GM23338 (cell line): ENCODE measurements at regions not wholly inside any gene's neighbourhood (a gene's known extent, or its start where the extent isn't known, plus 50 kb on each side); places are given as distances from the start of the nearest gene placed in this dataset.
A peak's percentile ranks its signal among the peaks of the same experiment; 100 is the strongest.

Source experiments
- ATAC-seq: fragments of 200-7000 bp; cut with Tn5 transposase; 3 replicates; pipeline ENCODE4 v1.9.1; 2020
- DNase-seq: peaks from one replicate; pipeline ENCODE4 v3.0.0-alpha.2; 2015; ENCODE audit warnings: low spot score
- H2AFZ ChIP-seq: fragments of 200-600 bp; sonication (generic); 2 replicates; pipeline ENCODE4 v1.8.0; 2016; ENCODE audit warnings: antibody characterized with exemption, mild to moderate bottlenecking, moderate library complexity
- H3F3A ChIP-seq: fragments of 200-600 bp; sonication (generic); replicated peaks from 2 replicates; pipeline ENCODE4 v1.8.0; 2017; ENCODE audit warnings: antibody characterized with exemption, mixed run types, low read depth
- H3K27ac ChIP-seq: fragments of 200-600 bp; sonication (generic); 2 replicates; pipeline ENCODE4 v1.6.1; 2016; ENCODE audit warnings: low read depth
- H3K27me3 ChIP-seq: fragments of 200-600 bp; sonication (generic); 2 replicates; pipeline ENCODE4 v1.8.0; 2016; ENCODE audit warnings: mild to moderate bottlenecking, mixed run types, moderate library complexity; ENCODE audit not compliant: insufficient read depth
- H3K36me3 ChIP-seq: fragments of 200-600 bp; sonication (generic); 2 replicates; pipeline ENCODE4 v1.8.0; 2016; ENCODE audit warnings: mild to moderate bottlenecking; ENCODE audit not compliant: insufficient read depth
- H3K4me1 ChIP-seq: fragments of 200-600 bp; sonication (generic); 2 replicates; pipeline ENCODE4 v1.8.0; 2016; ENCODE audit warnings: mild to moderate bottlenecking, moderate library complexity; ENCODE audit not compliant: insufficient read depth
- H3K4me2 ChIP-seq: fragments of 200-600 bp; sonication (generic); 2 replicates; pipeline ENCODE4 v1.7.1; 2017; ENCODE audit warnings: mixed run types
- H3K4me3 ChIP-seq: fragments of 200-600 bp; sonication (generic); 2 replicates; pipeline ENCODE4 v1.6.1; 2016; ENCODE audit warnings: mixed run types
- H3K79me2 ChIP-seq: fragments of 200-600 bp; sonication (generic); replicated peaks from 2 replicates; pipeline ENCODE4 v1.8.0; 2017; ENCODE audit warnings: mild to moderate bottlenecking; ENCODE audit not compliant: insufficient read depth
- H3K9me2 ChIP-seq: fragments of 200-600 bp; sonication (generic); 2 replicates; pipeline ENCODE4 v1.8.0; 2017; ENCODE audit not compliant: insufficient read depth
- H4K20me1 ChIP-seq: fragments of 200-600 bp; sonication (generic); replicated peaks from 2 replicates; pipeline ENCODE4 v1.8.0; 2017; ENCODE audit warnings: mild to moderate bottlenecking; ENCODE audit not compliant: insufficient read depth
- H3K27ac Mint-ChIP-seq: 2 replicates; pipeline ENCODE4 v1.8.0; 2020; ENCODE audit warnings: inconsistent platforms, mild to moderate bottlenecking, moderate library complexity, mixed read lengths
- H3K27me3 Mint-ChIP-seq: 3 replicates; pipeline ENCODE4 v1.8.0; 2022; ENCODE audit warnings: low read depth, mild to moderate bottlenecking, moderate library complexity, mixed read lengths, inconsistent platforms; ENCODE audit not compliant: insufficient read depth, poor library complexity
- H3K36me3 Mint-ChIP-seq: 3 replicates; pipeline ENCODE4 v1.8.0; 2021; ENCODE audit warnings: low read depth, mild to moderate bottlenecking, inconsistent platforms, moderate library complexity, mixed read lengths
- H3K4me1 Mint-ChIP-seq: 3 replicates; pipeline ENCODE4 v1.8.0; 2020; ENCODE audit warnings: mild to moderate bottlenecking, inconsistent platforms, mixed read lengths
- H3K4me3 Mint-ChIP-seq: 3 replicates; pipeline ENCODE4 v1.8.0; 2021; ENCODE audit warnings: moderate library complexity, mild to moderate bottlenecking, inconsistent platforms, mixed read lengths
- H3K9me3 Mint-ChIP-seq: 3 replicates; pipeline ENCODE4 v1.8.0; 2020; ENCODE audit warnings: moderate library complexity, mild to moderate bottlenecking, inconsistent platforms, mixed read lengths
- EZH2 ChIP-seq: fragments of 200-600 bp; sonication (generic); IDR thresholded peaks from one replicate; pipeline ENCODE4 v1.8.0; 2017; ENCODE audit warnings: antibody characterized with exemption, mild to moderate bottlenecking, low read depth; ENCODE audit not compliant: unreplicated experiment
- JUNB ChIP-seq: IDR thresholded peaks from one replicate; pipeline ENCODE4 v1.6.1; 2016; ENCODE audit warnings: antibody characterized with exemption; ENCODE audit not compliant: unreplicated experiment
- POLR2AphosphoS5 ChIP-seq: IDR thresholded peaks from 2 replicates; pipeline ENCODE4 v1.6.1; 2016; ENCODE audit warnings: antibody characterized with exemption, low read depth
- ZNF114 ChIP-seq: fragments of 250-450 bp; sonication (Bioruptor Pico); IDR thresholded peaks from 2 replicates; pipeline ENCODE4 v1.5.0; 2020; ENCODE audit warnings: mild to moderate bottlenecking, moderate library complexity
- TF ChIP-seq, protein P1 (sequence below), 2 experiments: fragments of 200-600 bp in 1 of 2; sonication (generic) in 1 of 2; conservative IDR thresholded peaks; 2 replicates each; pipeline versions ENCODE4 v1.5.1 to v1.6.1; 2016 to 2017; ENCODE audit warnings: antibody characterized with exemption in 2 of 2, low read depth in 2 of 2, mild to moderate bottlenecking in 2 of 2, moderate library complexity in 1 of 2
- TF ChIP-seq, protein P2 (sequence below): fragments of 250-450 bp; sonication (Bioruptor Pico); IDR thresholded peaks from 2 replicates; pipeline ENCODE4 v1.5.0; 2020; ENCODE audit warnings: mild to moderate bottlenecking, moderate library complexity
- TF ChIP-seq, protein P3 (sequence below): IDR thresholded peaks from one replicate; pipeline ENCODE4 v1.6.1; 2018; ENCODE audit warnings: antibody characterized with exemption; ENCODE audit not compliant: unreplicated experiment
- TF ChIP-seq, protein P4 (sequence below): IDR thresholded peaks from 2 replicates; pipeline ENCODE4 v1.6.1; 2016; ENCODE audit warnings: antibody characterized with exemption

DNA sequence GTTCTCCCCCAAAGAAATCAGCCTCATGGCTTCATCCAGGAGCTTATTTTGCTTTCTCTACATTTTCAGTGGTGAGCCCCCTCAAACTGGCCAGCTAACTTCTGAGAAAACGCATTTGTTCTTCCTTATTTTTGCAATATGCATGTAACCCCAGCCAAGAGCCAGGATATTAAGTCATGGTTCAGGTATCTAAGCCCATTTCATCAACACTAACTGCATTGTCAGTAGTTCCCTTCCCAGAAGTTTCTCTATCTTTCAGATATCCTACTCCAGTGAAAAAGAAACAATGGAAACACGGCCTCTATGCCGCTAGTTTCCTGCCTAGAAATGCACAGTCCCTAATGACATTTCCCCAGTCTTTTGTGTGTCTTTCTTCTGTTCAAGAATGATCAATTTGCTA is 102.8 kb upstream of the RASSF8 start:
- H3K4me3 ChIP-seq, result no peak overlapping the region
- Mint-ChIP-seq H3K4me1 (peaks cover under 1% of the 10 kb centered on the region; the same call in 2 of the 3 replicates), H3K9me3 (no peaks in the 10 kb centered on the region; the same call in 2 of the 3 replicates), H3K27ac (0 out of 2 replicates have a peak overlapping the region, but pooled peaks have one; percentile 11), H3K27me3 (no peaks in the 10 kb centered on the region), H3K36me3 (no peaks in the 10 kb centered on the region), H3K4me3 (no peak overlapping the region)
- H2AFZ ChIP-seq, result peak overlapping the region; percentile 39; the same call in 1 of the 2 replicates
- DNase-seq, result no peak
- no peaks in the 10 kb centered on the region for H3K79me2 ChIP-seq
- no peak for ATAC-seq
- H3K27me3 ChIP-seq, result no peaks in the 10 kb centered on the region
- TF ChIP-seq EZH2 (no peak), POLR2AphosphoS5 (no peak), JUNB (no peak), ZNF114 (CRISPR knock-in tag) (no peak)
- TF ChIP-seq, protein P1, sequence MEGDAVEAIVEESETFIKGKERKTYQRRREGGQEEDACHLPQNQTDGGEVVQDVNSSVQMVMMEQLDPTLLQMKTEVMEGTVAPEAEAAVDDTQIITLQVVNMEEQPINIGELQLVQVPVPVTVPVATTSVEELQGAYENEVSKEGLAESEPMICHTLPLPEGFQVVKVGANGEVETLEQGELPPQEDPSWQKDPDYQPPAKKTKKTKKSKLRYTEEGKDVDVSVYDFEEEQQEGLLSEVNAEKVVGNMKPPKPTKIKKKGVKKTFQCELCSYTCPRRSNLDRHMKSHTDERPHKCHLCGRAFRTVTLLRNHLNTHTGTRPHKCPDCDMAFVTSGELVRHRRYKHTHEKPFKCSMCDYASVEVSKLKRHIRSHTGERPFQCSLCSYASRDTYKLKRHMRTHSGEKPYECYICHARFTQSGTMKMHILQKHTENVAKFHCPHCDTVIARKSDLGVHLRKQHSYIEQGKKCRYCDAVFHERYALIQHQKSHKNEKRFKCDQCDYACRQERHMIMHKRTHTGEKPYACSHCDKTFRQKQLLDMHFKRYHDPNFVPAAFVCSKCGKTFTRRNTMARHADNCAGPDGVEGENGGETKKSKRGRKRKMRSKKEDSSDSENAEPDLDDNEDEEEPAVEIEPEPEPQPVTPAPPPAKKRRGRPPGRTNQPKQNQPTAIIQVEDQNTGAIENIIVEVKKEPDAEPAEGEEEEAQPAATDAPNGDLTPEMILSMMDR (conservative IDR thresholded peaks at IDR 0.05; ENCODE audit: low read depth in 2 of 2), result no peak
- TF ChIP-seq, protein P2, sequence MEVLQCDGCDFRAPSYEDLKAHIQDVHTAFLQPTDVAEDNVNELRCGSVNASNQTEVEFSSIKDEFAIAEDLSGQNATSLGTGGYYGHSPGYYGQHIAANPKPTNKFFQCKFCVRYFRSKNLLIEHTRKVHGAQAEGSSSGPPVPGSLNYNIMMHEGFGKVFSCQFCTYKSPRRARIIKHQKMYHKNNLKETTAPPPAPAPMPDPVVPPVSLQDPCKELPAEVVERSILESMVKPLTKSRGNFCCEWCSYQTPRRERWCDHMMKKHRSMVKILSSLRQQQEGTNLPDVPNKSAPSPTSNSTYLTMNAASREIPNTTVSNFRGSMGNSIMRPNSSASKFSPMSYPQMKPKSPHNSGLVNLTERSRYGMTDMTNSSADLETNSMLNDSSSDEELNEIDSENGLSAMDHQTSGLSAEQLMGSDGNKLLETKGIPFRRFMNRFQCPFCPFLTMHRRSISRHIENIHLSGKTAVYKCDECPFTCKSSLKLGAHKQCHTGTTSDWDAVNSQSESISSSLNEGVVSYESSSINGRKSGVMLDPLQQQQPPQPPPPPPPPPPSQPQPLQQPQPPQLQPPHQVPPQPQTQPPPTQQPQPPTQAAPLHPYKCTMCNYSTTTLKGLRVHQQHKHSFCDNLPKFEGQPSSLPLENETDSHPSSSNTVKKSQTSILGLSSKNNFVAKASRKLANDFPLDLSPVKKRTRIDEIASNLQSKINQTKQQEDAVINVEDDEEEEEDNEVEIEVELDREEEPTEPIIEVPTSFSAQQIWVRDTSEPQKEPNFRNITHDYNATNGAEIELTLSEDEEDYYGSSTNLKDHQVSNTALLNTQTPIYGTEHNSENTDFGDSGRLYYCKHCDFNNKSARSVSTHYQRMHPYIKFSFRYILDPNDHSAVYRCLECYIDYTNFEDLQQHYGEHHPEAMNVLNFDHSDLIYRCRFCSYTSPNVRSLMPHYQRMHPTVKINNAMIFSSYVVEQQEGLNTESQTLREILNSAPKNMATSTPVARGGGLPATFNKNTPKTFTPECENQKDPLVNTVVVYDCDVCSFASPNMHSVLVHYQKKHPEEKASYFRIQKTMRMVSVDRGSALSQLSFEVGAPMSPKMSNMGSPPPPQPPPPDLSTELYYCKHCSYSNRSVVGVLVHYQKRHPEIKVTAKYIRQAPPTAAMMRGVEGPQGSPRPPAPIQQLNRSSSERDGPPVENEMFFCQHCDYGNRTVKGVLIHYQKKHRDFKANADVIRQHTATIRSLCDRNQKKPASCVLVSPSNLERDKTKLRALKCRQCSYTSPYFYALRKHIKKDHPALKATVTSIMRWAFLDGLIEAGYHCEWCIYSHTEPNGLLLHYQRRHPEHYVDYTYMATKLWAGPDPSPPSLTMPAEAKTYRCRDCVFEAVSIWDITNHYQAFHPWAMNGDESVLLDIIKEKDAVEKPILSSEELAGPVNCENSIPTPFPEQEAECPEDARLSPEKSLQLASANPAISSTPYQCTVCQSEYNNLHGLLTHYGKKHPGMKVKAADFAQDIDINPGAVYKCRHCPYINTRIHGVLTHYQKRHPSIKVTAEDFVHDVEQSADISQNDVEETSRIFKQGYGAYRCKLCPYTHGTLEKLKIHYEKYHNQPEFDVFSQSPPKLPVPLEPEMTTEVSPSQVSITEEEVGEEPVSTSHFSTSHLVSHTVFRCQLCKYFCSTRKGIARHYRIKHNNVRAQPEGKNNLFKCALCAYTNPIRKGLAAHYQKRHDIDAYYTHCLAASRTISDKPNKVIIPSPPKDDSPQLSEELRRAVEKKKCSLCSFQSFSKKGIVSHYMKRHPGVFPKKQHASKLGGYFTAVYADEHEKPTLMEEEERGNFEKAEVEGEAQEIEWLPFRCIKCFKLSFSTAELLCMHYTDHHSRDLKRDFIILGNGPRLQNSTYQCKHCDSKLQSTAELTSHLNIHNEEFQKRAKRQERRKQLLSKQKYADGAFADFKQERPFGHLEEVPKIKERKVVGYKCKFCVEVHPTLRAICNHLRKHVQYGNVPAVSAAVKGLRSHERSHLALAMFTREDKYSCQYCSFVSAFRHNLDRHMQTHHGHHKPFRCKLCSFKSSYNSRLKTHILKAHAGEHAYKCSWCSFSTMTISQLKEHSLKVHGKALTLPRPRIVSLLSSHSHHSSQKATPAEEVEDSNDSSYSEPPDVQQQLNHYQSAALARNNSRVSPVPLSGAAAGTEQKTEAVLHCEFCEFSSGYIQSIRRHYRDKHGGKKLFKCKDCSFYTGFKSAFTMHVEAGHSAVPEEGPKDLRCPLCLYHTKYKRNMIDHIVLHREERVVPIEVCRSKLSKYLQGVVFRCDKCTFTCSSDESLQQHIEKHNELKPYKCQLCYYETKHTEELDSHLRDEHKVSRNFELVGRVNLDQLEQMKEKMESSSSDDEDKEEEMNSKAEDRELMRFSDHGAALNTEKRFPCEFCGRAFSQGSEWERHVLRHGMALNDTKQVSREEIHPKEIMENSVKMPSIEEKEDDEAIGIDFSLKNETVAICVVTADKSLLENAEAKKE (CRISPR knock-in tag), result no peak
- TF ChIP-seq, protein P3, sequence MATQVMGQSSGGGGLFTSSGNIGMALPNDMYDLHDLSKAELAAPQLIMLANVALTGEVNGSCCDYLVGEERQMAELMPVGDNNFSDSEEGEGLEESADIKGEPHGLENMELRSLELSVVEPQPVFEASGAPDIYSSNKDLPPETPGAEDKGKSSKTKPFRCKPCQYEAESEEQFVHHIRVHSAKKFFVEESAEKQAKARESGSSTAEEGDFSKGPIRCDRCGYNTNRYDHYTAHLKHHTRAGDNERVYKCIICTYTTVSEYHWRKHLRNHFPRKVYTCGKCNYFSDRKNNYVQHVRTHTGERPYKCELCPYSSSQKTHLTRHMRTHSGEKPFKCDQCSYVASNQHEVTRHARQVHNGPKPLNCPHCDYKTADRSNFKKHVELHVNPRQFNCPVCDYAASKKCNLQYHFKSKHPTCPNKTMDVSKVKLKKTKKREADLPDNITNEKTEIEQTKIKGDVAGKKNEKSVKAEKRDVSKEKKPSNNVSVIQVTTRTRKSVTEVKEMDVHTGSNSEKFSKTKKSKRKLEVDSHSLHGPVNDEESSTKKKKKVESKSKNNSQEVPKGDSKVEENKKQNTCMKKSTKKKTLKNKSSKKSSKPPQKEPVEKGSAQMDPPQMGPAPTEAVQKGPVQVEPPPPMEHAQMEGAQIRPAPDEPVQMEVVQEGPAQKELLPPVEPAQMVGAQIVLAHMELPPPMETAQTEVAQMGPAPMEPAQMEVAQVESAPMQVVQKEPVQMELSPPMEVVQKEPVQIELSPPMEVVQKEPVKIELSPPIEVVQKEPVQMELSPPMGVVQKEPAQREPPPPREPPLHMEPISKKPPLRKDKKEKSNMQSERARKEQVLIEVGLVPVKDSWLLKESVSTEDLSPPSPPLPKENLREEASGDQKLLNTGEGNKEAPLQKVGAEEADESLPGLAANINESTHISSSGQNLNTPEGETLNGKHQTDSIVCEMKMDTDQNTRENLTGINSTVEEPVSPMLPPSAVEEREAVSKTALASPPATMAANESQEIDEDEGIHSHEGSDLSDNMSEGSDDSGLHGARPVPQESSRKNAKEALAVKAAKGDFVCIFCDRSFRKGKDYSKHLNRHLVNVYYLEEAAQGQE, result no peak
- TF ChIP-seq, protein P4, sequence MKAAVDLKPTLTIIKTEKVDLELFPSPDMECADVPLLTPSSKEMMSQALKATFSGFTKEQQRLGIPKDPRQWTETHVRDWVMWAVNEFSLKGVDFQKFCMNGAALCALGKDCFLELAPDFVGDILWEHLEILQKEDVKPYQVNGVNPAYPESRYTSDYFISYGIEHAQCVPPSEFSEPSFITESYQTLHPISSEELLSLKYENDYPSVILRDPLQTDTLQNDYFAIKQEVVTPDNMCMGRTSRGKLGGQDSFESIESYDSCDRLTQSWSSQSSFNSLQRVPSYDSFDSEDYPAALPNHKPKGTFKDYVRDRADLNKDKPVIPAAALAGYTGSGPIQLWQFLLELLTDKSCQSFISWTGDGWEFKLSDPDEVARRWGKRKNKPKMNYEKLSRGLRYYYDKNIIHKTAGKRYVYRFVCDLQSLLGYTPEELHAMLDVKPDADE, result no peak
- no peaks in the 10 kb centered on the region for H3K36me3 ChIP-seq
- no peak overlapping the region for H3K27ac ChIP-seq
- H3K4me1 ChIP-seq, result no peaks in the 10 kb centered on the region
- no peaks in the 10 kb centered on the region for H3K9me2 ChIP-seq
- no peaks in the 10 kb centered on the region for H4K20me1 ChIP-seq
- no peak overlapping the region for H3K4me2 ChIP-seq
- H3F3A ChIP-seq, result no peaks in the 10 kb centered on the region
